ENCODE measurements at regions not wholly inside any gene's neighbourhood (a gene's known extent, or its start where the extent isn't known, plus 50 kb on each side); places are given as distances from the start of the nearest gene placed in this dataset.

DNA sequence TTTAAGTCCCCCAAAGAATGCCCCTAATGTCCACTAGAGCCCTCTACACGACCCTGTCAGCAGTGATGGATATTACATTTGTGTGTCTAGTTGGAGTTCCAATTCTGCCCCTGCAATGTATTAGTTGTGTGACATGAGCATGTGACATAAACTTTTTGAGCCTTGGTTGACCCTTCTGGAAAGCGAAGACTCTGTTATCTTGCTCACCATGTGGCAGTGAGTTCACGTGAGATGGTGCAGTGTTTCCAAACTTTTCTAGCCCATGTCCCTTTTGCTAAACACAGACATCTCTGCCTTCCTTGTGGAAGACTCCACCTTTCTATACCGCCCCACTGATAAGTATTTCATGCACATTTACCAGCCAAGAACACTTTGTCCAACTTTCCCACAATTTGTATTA lies 87.0 kb upstream of the BOD1 start:
- Histone ChIP-seq H3K4me1 (no peaks in the 10 kb centered on the region), H3K9me3 (no peaks in the 10 kb centered on the region), H3K27me3 (no peaks in the 10 kb centered on the region), H3K4me3 (no peak overlapping the region), H3K36me3 (no peaks in the 10 kb centered on the region), H3K27ac (no peak overlapping the region)
- in situ Hi-C loops (cut with MboI; ENCODE audit: low pct_ligation_motif_present in 1 of 4, low pct_unique_long_range_greater_than_20kb in 1 of 4, low sequenced_read_pairs in 3 of 4), result no loop called here
- 88 to 100% methylated on average over 1 to 4 of the region's 4 CpGs for WGBS, 2 donors (ENCODE audit: low coverage in 1 of 2)
- DNase-seq, result no peak
- TF ChIP-seq POLR2A (IDR thresholded peaks at IDR 0.05) (no peak), POLR2AphosphoS5 (IDR thresholded peaks at IDR 0.05) (no peak), EP300 (IDR thresholded peaks at IDR 0.05; ENCODE audit: low read depth) (no peak)
- TF ChIP-seq, protein P1, sequence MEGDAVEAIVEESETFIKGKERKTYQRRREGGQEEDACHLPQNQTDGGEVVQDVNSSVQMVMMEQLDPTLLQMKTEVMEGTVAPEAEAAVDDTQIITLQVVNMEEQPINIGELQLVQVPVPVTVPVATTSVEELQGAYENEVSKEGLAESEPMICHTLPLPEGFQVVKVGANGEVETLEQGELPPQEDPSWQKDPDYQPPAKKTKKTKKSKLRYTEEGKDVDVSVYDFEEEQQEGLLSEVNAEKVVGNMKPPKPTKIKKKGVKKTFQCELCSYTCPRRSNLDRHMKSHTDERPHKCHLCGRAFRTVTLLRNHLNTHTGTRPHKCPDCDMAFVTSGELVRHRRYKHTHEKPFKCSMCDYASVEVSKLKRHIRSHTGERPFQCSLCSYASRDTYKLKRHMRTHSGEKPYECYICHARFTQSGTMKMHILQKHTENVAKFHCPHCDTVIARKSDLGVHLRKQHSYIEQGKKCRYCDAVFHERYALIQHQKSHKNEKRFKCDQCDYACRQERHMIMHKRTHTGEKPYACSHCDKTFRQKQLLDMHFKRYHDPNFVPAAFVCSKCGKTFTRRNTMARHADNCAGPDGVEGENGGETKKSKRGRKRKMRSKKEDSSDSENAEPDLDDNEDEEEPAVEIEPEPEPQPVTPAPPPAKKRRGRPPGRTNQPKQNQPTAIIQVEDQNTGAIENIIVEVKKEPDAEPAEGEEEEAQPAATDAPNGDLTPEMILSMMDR (IDR thresholded peaks at IDR 0.05), result no peak
- intact Hi-C loops (cut with DNase I; ENCODE audit: low total_unique reads), result no loop called here

DNA sequence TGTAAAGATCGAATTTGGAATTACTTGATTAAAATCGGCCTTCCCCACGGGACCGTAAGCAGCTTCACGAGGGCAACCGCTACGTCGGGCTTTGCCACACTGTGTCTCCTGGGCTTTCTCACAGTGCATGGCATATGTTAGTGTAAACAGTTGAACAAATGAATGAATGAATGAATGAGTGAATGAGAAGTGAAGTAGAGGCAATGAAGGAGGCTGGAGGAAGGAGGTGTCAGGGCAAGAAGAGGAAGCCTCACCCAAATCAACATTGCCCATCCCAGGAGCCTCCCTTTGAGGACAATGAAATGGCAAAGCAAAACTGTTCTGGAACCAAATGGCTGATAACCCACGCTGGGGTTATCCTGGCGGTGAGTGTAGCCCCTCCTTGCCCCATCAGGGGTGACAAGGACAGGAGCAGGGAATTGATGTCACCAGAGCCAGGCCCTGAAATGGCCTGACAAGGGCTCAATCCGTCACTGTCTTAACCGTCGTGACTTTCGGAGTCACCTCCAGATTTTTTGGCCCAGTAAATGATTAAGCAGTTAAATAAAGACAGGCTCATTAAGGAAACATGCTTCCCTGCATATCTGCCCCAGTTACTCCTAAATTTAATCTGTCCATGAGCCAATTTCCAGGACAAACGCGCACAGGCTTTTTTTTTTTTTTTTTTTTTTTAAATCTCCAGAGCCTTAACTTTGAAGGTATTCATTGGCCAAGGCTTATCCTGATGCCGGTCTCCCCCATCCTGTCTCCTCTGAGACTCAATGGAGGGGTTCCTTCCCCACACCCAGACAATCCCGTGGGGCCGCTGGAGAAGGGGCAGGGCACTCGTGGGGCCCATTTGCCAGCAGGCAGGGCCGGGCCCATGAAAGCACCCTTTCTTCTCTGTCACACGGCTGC lies 88.4 kb upstream of the BOD1 start:
- no peak for TF ChIP-seq POLR2AphosphoS5 (IDR thresholded peaks at IDR 0.05)
- TF ChIP-seq, protein P1 (IDR thresholded peaks at IDR 0.05), result no peak
- TF ChIP-seq EP300 (IDR thresholded peaks at IDR 0.05; ENCODE audit: low read depth), result no peak
- TF ChIP-seq POLR2A (IDR thresholded peaks at IDR 0.05), result no peak
- Histone ChIP-seq H3K27ac (no peak overlapping the region), H3K4me1 (no peaks in the 10 kb centered on the region), H3K9me3 (no peaks in the 10 kb centered on the region), H3K4me3 (no peak overlapping the region), H3K36me3 (no peaks in the 10 kb centered on the region), H3K27me3 (no peaks in the 10 kb centered on the region)
- in situ Hi-C loops (cut with MboI; ENCODE audit: low pct_ligation_motif_present in 1 of 4, low pct_unique_long_range_greater_than_20kb in 1 of 4, low sequenced_read_pairs in 3 of 4) (no loop called here), intact Hi-C loops (cut with DNase I; ENCODE audit: low total_unique reads) (no loop called here)
- WGBS, 2 donors (ENCODE audit: low coverage in 1 of 2), result 85 to 92% methylated on average over 7 to 22 of the region's 22 CpGs
- no peak for DNase-seq

DNA sequence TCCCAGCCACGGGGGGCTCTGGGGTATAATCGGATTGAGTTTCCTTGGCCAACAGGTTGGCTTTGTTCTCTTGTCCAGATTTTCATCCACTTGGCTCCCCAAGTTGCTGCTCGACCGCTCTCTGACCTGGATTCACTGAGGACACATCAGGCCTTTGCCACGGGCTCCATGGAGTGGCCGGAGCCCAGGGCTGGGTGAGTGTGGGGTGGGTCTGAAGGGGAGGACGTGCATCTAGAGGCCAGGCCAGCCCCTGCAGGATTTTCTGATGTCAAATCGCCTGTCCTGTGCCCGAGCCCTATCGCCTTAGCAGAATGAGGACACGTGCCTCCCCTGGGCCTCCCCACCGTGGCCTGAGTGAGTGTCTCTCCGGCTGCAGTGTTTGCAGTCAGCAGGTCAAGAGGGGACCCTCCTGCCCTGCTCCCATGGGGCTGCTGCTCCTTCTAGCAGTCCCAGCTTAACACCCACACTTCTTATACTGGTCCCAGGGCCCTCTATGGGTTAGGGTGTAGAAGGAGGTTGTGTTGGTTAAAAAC lies 89.1 kb upstream of the BOD1 start:
- Histone ChIP-seq H3K36me3 (no peaks in the 10 kb centered on the region), H3K4me3 (no peak overlapping the region), H3K27ac (no peak overlapping the region), H3K9me3 (no peaks in the 10 kb centered on the region), H3K27me3 (no peaks in the 10 kb centered on the region), H3K4me1 (no peaks in the 10 kb centered on the region)
- in situ Hi-C loops (cut with MboI; ENCODE audit: low pct_ligation_motif_present in 1 of 4, low pct_unique_long_range_greater_than_20kb in 1 of 4, low sequenced_read_pairs in 3 of 4), result no loop called here
- WGBS, 2 donors (ENCODE audit: low coverage in 1 of 2), result 93% methylated on average over 13 of the region's 13 CpGs; no CpG with 5 or more reads in 1 of the 2 donors
- TF ChIP-seq, protein P1 (IDR thresholded peaks at IDR 0.05), result no peak
- TF ChIP-seq POLR2AphosphoS5 (IDR thresholded peaks at IDR 0.05), result no peak
- no peak for TF ChIP-seq POLR2A (IDR thresholded peaks at IDR 0.05)
- TF ChIP-seq EP300 (IDR thresholded peaks at IDR 0.05; ENCODE audit: low read depth), result no peak
- DNase-seq, result no peak
- intact Hi-C loops (cut with DNase I; ENCODE audit: low total_unique reads), result no loop called here

DNA sequence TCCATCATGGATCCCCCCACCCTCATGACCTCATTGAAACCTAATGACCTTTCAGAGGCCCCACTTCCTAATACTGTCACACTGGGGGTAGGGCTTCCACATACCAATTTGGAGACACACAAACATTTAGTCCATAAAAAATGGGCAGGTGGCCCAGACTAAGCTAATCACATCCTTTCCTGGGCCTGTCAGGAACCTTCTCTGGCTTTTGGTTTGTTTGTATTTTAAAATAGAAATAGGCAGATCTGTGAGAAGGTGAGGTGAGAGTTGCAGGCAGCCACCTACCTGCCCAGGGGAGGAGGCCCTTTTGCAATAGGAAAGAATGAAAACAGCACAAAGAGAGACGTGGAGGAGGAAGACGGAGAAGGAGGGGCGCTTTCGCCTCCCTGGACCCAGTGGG lies 90.2 kb upstream of the BOD1 start:
- no peaks in the 10 kb centered on the region for H3K4me1 ChIP-seq
- in situ Hi-C loops (cut with MboI; ENCODE audit: low pct_ligation_motif_present in 1 of 4, low pct_unique_long_range_greater_than_20kb in 1 of 4, low sequenced_read_pairs in 3 of 4), result no loop called here
- H3K36me3 ChIP-seq, result no peaks in the 10 kb centered on the region
- no peak for DNase-seq
- H3K9me3 ChIP-seq, result no peaks in the 10 kb centered on the region
- H3K27me3 ChIP-seq, result no peaks in the 10 kb centered on the region
- H3K4me3 ChIP-seq, result no peak overlapping the region
- no peak overlapping the region for H3K27ac ChIP-seq
- TF ChIP-seq, protein P1 (IDR thresholded peaks at IDR 0.05), result no peak
- TF ChIP-seq POLR2A (IDR thresholded peaks at IDR 0.05) (no peak), POLR2AphosphoS5 (IDR thresholded peaks at IDR 0.05) (no peak), EP300 (IDR thresholded peaks at IDR 0.05; ENCODE audit: low read depth) (no peak)
- WGBS, 2 donors (ENCODE audit: low coverage in 1 of 2), result 74 to 76% methylated on average over 4 of the region's 4 CpGs
- intact Hi-C loops (cut with DNase I; ENCODE audit: low total_unique reads), result no loop called here

Measured in transverse colon (tissue), 4 donors.